ENCODE measurements at regions not wholly inside any gene's neighbourhood (a gene's known extent, or its start where the extent isn't known, plus 50 kb on each side); places are given as distances from the start of the nearest gene placed in this dataset.

GRCh38 chr10:124211921-124212320 is 118.5 kb upstream of the CHST15 start:
- Histone ChIP-seq H3K27ac (no peak overlapping the region), H3K4me1 (no peaks in the 10 kb centered on the region), H3K27me3 (no peaks in the 10 kb centered on the region), H3K36me3 (no peaks in the 10 kb centered on the region), H3K9me3 (no peaks in the 10 kb centered on the region), H3K4me3 (no peak overlapping the region)
- no peak for DNase-seq (ENCODE audit: low spot score in 2 of 2)
- intact Hi-C loops (cut with DNase I), result no loop called here
- TF ChIP-seq, protein P1, sequence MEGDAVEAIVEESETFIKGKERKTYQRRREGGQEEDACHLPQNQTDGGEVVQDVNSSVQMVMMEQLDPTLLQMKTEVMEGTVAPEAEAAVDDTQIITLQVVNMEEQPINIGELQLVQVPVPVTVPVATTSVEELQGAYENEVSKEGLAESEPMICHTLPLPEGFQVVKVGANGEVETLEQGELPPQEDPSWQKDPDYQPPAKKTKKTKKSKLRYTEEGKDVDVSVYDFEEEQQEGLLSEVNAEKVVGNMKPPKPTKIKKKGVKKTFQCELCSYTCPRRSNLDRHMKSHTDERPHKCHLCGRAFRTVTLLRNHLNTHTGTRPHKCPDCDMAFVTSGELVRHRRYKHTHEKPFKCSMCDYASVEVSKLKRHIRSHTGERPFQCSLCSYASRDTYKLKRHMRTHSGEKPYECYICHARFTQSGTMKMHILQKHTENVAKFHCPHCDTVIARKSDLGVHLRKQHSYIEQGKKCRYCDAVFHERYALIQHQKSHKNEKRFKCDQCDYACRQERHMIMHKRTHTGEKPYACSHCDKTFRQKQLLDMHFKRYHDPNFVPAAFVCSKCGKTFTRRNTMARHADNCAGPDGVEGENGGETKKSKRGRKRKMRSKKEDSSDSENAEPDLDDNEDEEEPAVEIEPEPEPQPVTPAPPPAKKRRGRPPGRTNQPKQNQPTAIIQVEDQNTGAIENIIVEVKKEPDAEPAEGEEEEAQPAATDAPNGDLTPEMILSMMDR (IDR thresholded peaks at IDR 0.05), result no peak

- no peak for DNase-seq (ENCODE audit: low spot score in 2 of 2)
- Histone ChIP-seq H3K36me3 (no peaks in the 10 kb centered on the region), H3K4me1 (no peaks in the 10 kb centered on the region), H3K9me3 (no peaks in the 10 kb centered on the region), H3K27ac (no peak overlapping the region), H3K27me3 (no peaks in the 10 kb centered on the region), H3K4me3 (no peak overlapping the region)
- intact Hi-C loops (cut with DNase I), result no loop called here
- TF ChIP-seq, protein P1 (IDR thresholded peaks at IDR 0.05), result no peak
Measured at GRCh38 chr10:124210263-124210662, 116.9 kb upstream of the CHST15 start.

GRCh38 chr10:124207391-124207790 is 114.0 kb upstream of the CHST15 start:
- H3K4me1 ChIP-seq, result no peaks in the 10 kb centered on the region
- no peaks in the 10 kb centered on the region for H3K9me3 ChIP-seq
- no peak overlapping the region for H3K4me3 ChIP-seq
- DNase-seq (ENCODE audit: low spot score in 2 of 2), result no peak
- H3K27ac ChIP-seq, result no peak overlapping the region
- TF ChIP-seq, protein P1 (IDR thresholded peaks at IDR 0.05), result no peak
- H3K36me3 ChIP-seq, result no peaks in the 10 kb centered on the region
- intact Hi-C loops (cut with DNase I), result no loop called here
- no peaks in the 10 kb centered on the region for H3K27me3 ChIP-seq

DNA sequence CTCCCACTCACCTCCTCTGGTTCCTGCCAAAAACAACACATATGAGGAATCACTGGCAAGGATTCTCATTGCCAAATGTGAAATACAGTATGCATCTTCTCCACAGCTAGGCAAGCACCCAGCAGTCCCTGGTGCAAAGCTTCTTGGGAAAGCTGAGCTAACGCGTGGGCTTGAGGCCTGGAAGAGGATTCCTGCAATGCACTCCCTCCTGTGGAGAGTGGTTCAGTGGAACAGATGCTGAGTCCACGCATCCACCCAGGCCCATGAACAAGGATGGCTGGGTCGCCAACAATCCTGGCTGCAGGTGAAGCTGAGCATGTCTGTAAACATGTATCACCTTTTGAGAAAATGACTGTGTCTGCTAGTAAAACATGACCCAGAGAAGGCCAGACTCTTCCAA is 113.2 kb upstream of the CHST15 start:
- TF ChIP-seq, protein P1 (IDR thresholded peaks at IDR 0.05), result no peak
- intact Hi-C loops (cut with DNase I), result no loop called here
- no peaks in the 10 kb centered on the region for H3K4me1 ChIP-seq
- no peak overlapping the region for H3K4me3 ChIP-seq
- no peak overlapping the region for H3K27ac ChIP-seq
- no peaks in the 10 kb centered on the region for H3K36me3 ChIP-seq
- no peaks in the 10 kb centered on the region for H3K9me3 ChIP-seq
- DNase-seq (ENCODE audit: low spot score in 2 of 2), result no peak
- no peaks in the 10 kb centered on the region for H3K27me3 ChIP-seq

GRCh38 chr10:124205432-124205831 is 112.0 kb upstream of the CHST15 start:
- Histone ChIP-seq H3K4me3 (no peak overlapping the region), H3K36me3 (no peaks in the 10 kb centered on the region), H3K4me1 (no peaks in the 10 kb centered on the region), H3K9me3 (no peaks in the 10 kb centered on the region), H3K27me3 (no peaks in the 10 kb centered on the region), H3K27ac (no peak overlapping the region)
- TF ChIP-seq, protein P1 (IDR thresholded peaks at IDR 0.05), result no peak
- intact Hi-C loops (cut with DNase I), result no loop called here
- peak in 1 of 2 donors; percentile 37 for DNase-seq (ENCODE audit: low spot score in 2 of 2)

GRCh38 chr10:124204726-124205125 is 111.3 kb upstream of the CHST15 start:
- Histone ChIP-seq H3K9me3 (no peaks in the 10 kb centered on the region), H3K27me3 (no peaks in the 10 kb centered on the region), H3K4me3 (no peak overlapping the region), H3K27ac (no peak overlapping the region), H3K36me3 (no peaks in the 10 kb centered on the region), H3K4me1 (no peaks in the 10 kb centered on the region)
- TF ChIP-seq, protein P1 (IDR thresholded peaks at IDR 0.05), result no peak
- no peak for DNase-seq (ENCODE audit: low spot score in 2 of 2)
- intact Hi-C loops (cut with DNase I), result no loop called here

Data from ascending aorta (tissue), 2 donors.